HG03139 (cell line): ENCODE measurements at regions not wholly inside any gene's neighbourhood (a gene's known extent, or its start where the extent isn't known, plus 50 kb on each side); places are given as distances from the start of the nearest gene placed in this dataset.

Experiments
- ATAC-seq: cut with Tn5 transposase; IDR thresholded peaks from one replicate; pipeline ENCODE4 v1.9.1; 2021; ENCODE audit not compliant: unreplicated experiment

GRCh38 chr1:81634294-81634693 is 166.4 kb upstream of the ADGRL2 start:
- ATAC-seq, result no peak

GRCh38 chr1:81619156-81619555 is 181.6 kb upstream of the ADGRL2 start:
- no peak for ATAC-seq

- no peak for ATAC-seq
Measured at GRCh38 chr1:81618376-81618775, 182.4 kb upstream of the ADGRL2 start.

GRCh38 chr1:81617308-81617967 is 183.3 kb upstream of the ADGRL2 start:
- no peak for ATAC-seq

GRCh38 chr1:81613803-81614202 is 186.9 kb upstream of the ADGRL2 start:
- ATAC-seq, result no peak

GRCh38 chr1:81607924-81608323 is 192.8 kb upstream of the ADGRL2 start:
- no peak for ATAC-seq

- ATAC-seq, result no peak
Measured at GRCh38 chr1:81607086-81607485, 193.6 kb upstream of the ADGRL2 start.

- ATAC-seq, result no peak
Measured at GRCh38 chr1:81606656-81607055, 194.1 kb upstream of the ADGRL2 start.

- no peak for ATAC-seq
Measured at GRCh38 chr1:81605023-81605422, 195.7 kb upstream of the ADGRL2 start.

GRCh38 chr1:81600878-81601622 is 199.7 kb upstream of the ADGRL2 start:
- ATAC-seq, result no peak

GRCh38 chr1:81600363-81600762 is 200.4 kb upstream of the ADGRL2 start:
- no peak for ATAC-seq

GRCh38 chr1:81598623-81599022 is 202.1 kb upstream of the ADGRL2 start:
- ATAC-seq, result no peak

- ATAC-seq, result no peak
Measured at GRCh38 chr1:81597720-81598426, 202.9 kb upstream of the ADGRL2 start.

- ATAC-seq, result no peak
Measured at GRCh38 chr1:81596341-81596740, 204.4 kb upstream of the ADGRL2 start.

- ATAC-seq, result no peak
Measured at GRCh38 chr1:81594206-81594605, 206.5 kb upstream of the ADGRL2 start.

- no peak for ATAC-seq
Measured at GRCh38 chr1:81592233-81592632, 208.5 kb upstream of the ADGRL2 start.

GRCh38 chr1:81590171-81590570 is 210.6 kb upstream of the ADGRL2 start:
- ATAC-seq, result no peak

- no peak for ATAC-seq
Measured at GRCh38 chr1:81588149-81588548, 212.6 kb upstream of the ADGRL2 start.

GRCh38 chr1:81587426-81587825 is 213.3 kb upstream of the ADGRL2 start:
- ATAC-seq, result no peak

GRCh38 chr1:81585371-81585770 is 215.4 kb upstream of the ADGRL2 start:
- ATAC-seq, result no peak

- ATAC-seq, result no peak
Measured at GRCh38 chr1:81584398-81584797, 216.3 kb upstream of the ADGRL2 start.

GRCh38 chr1:81583878-81584277 is 216.9 kb upstream of the ADGRL2 start:
- no peak for ATAC-seq
